ENCODE measurements at regions not wholly inside any gene's neighbourhood (a gene's known extent, or its start where the extent isn't known, plus 50 kb on each side); places are given as distances from the start of the nearest gene placed in this dataset.

- Histone ChIP-seq H2AFZ (ENCODE audit: insufficient read depth, low read depth, low read length, poor library complexity, severe bottlenecking) (no peak overlapping the region), H3K4me1 (ENCODE audit: control insufficient read depth in 1 of 2, insufficient read depth in 2 of 2, low read length in 2 of 2) (no peaks in the 10 kb centered on the region), H3K27ac (ENCODE audit: low read depth in 1 of 2, low read length in 2 of 2) (no peak overlapping the region), H3K9ac (ENCODE audit: insufficient read depth, low read length, poor library complexity, severe bottlenecking) (no peak overlapping the region), H4K20me1 (ENCODE audit: insufficient read depth, low read length) (no peaks in the 10 kb centered on the region), H3K4me2 (replicated peaks; ENCODE audit: extremely low read depth, low read length, poor library complexity, severe bottlenecking) (no peak overlapping the region), H3K36me3 (replicated peaks in 1 of 2; ENCODE audit: control insufficient read depth in 1 of 2, insufficient read depth in 2 of 2, low read length in 2 of 2) (no peaks in the 10 kb centered on the region), H3K9me3 (replicated peaks in 1 of 2; ENCODE audit: control insufficient read depth in 1 of 2, insufficient read depth in 1 of 2, low read length in 2 of 2) (peaks cover 12 to 14% of the 10 kb centered on the region in 2 donors), H3K27me3 (ENCODE audit: control insufficient read depth in 2 of 2, insufficient read depth in 2 of 2, low read length in 2 of 2) (no peaks in the 10 kb centered on the region), H3K4me3 (replicated peaks in 1 of 3; ENCODE audit: low read depth in 2 of 3, low read length in 3 of 3) (no peak overlapping the region), H3K79me2 (ENCODE audit: insufficient read depth, low read length) (no peaks in the 10 kb centered on the region)
- intact Hi-C loops (cut with micrococcal nuclease), result no loop called here
- Mint-ChIP-seq H3K27ac (no peak overlapping the region), H3K36me3 (no peaks in the 10 kb centered on the region), H3K27me3 (ENCODE audit: low read depth in 3 of 3) (peaks cover 0 to 2% (median 0%) of the 10 kb centered on the region in 3 donors), H3K9me3 (peaks cover 3 to 10% (median 3%) of the 10 kb centered on the region in 7 donors), H3K4me3 (no peak overlapping the region), H3K4me1 (no peaks in the 10 kb centered on the region)
- TF ChIP-seq CTCF (IDR thresholded peaks at IDR 0.05), result no peak
- no peak for DNase-seq
Observed at GRCh38 chr11:36953976-36954375, 355.9 kb upstream of the RAG2 start.

DNA sequence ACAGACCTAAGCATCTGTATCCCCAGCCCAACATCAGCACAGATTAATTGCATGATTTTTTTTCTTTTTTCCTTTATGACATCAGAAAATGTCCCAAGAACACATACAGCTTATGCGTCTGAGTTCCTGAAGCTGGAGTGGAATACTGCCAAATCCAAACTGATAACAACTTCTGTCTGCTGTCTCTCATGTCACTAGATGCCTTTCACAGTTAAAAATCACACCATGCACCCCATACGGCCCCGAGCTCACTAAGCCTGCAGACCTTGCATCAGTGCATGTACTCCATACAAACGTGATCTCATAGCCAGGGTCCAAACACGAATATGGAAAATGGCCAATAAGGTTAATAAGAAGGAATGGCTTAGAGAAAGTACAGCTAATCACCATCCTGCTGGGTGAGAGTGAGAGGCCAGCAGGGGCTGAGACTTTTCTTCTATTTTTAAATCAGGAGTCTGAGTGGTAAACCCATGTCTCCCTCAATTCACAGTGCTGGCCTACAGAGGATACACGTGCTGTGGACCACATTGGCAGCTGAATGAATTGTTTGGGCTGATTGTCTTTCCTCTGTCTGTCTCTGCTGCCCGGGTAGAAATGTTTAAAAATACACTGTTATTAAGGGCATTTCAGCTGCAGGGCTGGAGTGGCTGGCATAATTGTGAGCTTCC, 350.6 kb upstream of the RAG2 start:
- intact Hi-C loops (cut with micrococcal nuclease), result no loop called here

More for the DNA sequence above, 350.6 kb upstream of the RAG2 start:
- Mint-ChIP-seq H3K4me1 (no peaks in the 10 kb centered on the region), H3K27ac (no peak overlapping the region), H3K36me3 (no peaks in the 10 kb centered on the region), H3K4me3 (no peak overlapping the region), H3K27me3 (ENCODE audit: low read depth in 3 of 3) (peaks cover 0 to 3% (median 0%) of the 10 kb centered on the region in 3 donors), H3K9me3 (peaks cover 0 to 8% (median 0%) of the 10 kb centered on the region in 7 donors)
- H3K4me1 ChIP-seq (ENCODE audit: control insufficient read depth in 1 of 2, insufficient read depth in 2 of 2, low read length in 2 of 2), result no peaks in the 10 kb centered on the region
- no peaks in the 10 kb centered on the region for H4K20me1 ChIP-seq (ENCODE audit: insufficient read depth, low read length)
- H2AFZ ChIP-seq (ENCODE audit: insufficient read depth, low read depth, low read length, poor library complexity, severe bottlenecking), result no peak overlapping the region
- no peaks in the 10 kb centered on the region for H3K27me3 ChIP-seq (ENCODE audit: control insufficient read depth in 2 of 2, insufficient read depth in 2 of 2, low read length in 2 of 2)
- WGBS (ENCODE audit: insufficient coverage), result 92% methylated on average over 1 of the region's 7 CpGs
- H3K27ac ChIP-seq (ENCODE audit: low read depth in 1 of 2, low read length in 2 of 2), result no peak overlapping the region
- H3K79me2 ChIP-seq (ENCODE audit: insufficient read depth, low read length), result no peaks in the 10 kb centered on the region
- no peak for TF ChIP-seq CTCF (IDR thresholded peaks at IDR 0.05)
- no peak for DNase-seq
- H3K4me3 ChIP-seq (replicated peaks in 1 of 3; ENCODE audit: low read depth in 2 of 3, low read length in 3 of 3), result no peak overlapping the region
- H3K9me3 ChIP-seq (replicated peaks in 1 of 2; ENCODE audit: control insufficient read depth in 1 of 2, insufficient read depth in 1 of 2, low read length in 2 of 2), result no peaks in the 10 kb centered on the region
- H3K36me3 ChIP-seq (replicated peaks in 1 of 2; ENCODE audit: control insufficient read depth in 1 of 2, insufficient read depth in 2 of 2, low read length in 2 of 2), result no peaks in the 10 kb centered on the region
- no peak overlapping the region for H3K9ac ChIP-seq (ENCODE audit: insufficient read depth, low read length, poor library complexity, severe bottlenecking)
- no peak overlapping the region for H3K4me2 ChIP-seq (replicated peaks; ENCODE audit: extremely low read depth, low read length, poor library complexity, severe bottlenecking)
